ENCODE measurements at regions not wholly inside any gene's neighbourhood (a gene's known extent, or its start where the extent isn't known, plus 50 kb on each side); places are given as distances from the start of the nearest gene placed in this dataset.

DNA sequence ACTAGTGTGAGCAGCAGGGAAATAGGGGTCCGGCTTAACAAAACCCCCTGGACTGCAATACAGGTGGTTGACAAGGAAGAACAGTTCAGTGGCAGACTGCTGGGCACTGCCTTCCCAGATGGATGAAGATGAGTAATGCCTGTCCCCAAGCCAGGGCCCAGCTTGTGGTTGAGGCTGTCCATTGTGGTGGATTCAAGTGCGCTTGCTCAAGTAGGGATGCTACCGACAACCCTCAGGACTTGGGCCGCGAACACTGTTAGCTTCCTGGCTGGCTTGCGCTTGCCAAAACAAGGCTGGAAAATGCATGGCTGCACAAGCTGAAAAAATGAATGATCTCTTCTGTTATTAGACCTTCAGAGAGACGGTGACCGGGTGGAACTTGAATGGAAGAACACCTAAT is 116.1 kb upstream of the ACBD5 start:
- no peaks in the 10 kb centered on the region for H3K27me3 ChIP-seq (ENCODE audit: insufficient read depth, low read length)
- H3K23ac ChIP-seq (ENCODE audit: insufficient read length, low read depth, low read length) = no peak overlapping the region
- WGBS (ENCODE audit: extremely low coverage, insufficient read length, low lambda C conversion rate) = no CpG with 5 or more reads among the region's 8 CpGs
- H4K91ac ChIP-seq (ENCODE audit: insufficient read length, low read depth, low read length) = no peak overlapping the region
- no peaks in the 10 kb centered on the region for H4K20me1 ChIP-seq (ENCODE audit: control insufficient read depth, insufficient read depth, insufficient read length)
- H2BK20ac ChIP-seq (ENCODE audit: low read depth, low read length, poor library complexity, severe bottlenecking) = no peak overlapping the region
- no peak overlapping the region for H3K18ac ChIP-seq (ENCODE audit: insufficient read length, low read depth, low read length)
- H3K4me1 ChIP-seq (ENCODE audit: insufficient read depth, low read length) = no peaks in the 10 kb centered on the region
- DNase-seq = no peak
- Mint-ChIP-seq H3K27me3 (ENCODE audit: low read depth) (no peaks in the 10 kb centered on the region), H3K9me3 (no peaks in the 10 kb centered on the region), H3K27ac (no peak overlapping the region), H3K4me3 (no peak overlapping the region), H3K36me3 (ENCODE audit: insufficient read depth in 1 of 3, low read depth in 3 of 3) (no peaks in the 10 kb centered on the region), H3K4me1 (peaks cover 10 to 11% of the 10 kb centered on the region in 2 experiments)
- H3K79me1 ChIP-seq (ENCODE audit: insufficient read depth, low read depth, low read length, poor library complexity, severe bottlenecking) = no peaks in the 10 kb centered on the region
- H2AFZ ChIP-seq (ENCODE audit: low read length) = no peak overlapping the region
- H3K79me2 ChIP-seq (ENCODE audit: insufficient read depth, low read length) = no peaks in the 10 kb centered on the region
- no peak overlapping the region for H4K5ac ChIP-seq (ENCODE audit: insufficient read length, low read depth, low read length)
- no peak overlapping the region for H3K14ac ChIP-seq (ENCODE audit: insufficient read depth, low read length)
- no peak overlapping the region for H2AK5ac ChIP-seq (ENCODE audit: insufficient read length, low read length)
- no peak overlapping the region for H2BK15ac ChIP-seq (ENCODE audit: low read depth, low read length)
- H2BK120ac ChIP-seq (ENCODE audit: low read depth, low read length, poor library complexity, severe bottlenecking) = no peak overlapping the region
- TF ChIP-seq, protein P1, sequence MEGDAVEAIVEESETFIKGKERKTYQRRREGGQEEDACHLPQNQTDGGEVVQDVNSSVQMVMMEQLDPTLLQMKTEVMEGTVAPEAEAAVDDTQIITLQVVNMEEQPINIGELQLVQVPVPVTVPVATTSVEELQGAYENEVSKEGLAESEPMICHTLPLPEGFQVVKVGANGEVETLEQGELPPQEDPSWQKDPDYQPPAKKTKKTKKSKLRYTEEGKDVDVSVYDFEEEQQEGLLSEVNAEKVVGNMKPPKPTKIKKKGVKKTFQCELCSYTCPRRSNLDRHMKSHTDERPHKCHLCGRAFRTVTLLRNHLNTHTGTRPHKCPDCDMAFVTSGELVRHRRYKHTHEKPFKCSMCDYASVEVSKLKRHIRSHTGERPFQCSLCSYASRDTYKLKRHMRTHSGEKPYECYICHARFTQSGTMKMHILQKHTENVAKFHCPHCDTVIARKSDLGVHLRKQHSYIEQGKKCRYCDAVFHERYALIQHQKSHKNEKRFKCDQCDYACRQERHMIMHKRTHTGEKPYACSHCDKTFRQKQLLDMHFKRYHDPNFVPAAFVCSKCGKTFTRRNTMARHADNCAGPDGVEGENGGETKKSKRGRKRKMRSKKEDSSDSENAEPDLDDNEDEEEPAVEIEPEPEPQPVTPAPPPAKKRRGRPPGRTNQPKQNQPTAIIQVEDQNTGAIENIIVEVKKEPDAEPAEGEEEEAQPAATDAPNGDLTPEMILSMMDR (conservative IDR thresholded peaks at IDR 0.05) = no peak
- H2BK12ac ChIP-seq (ENCODE audit: insufficient read length, low read depth, low read length) = no peak overlapping the region
- H3K4me2 ChIP-seq (ENCODE audit: insufficient read depth, insufficient read length, low read length) = no peak overlapping the region
- H2BK5ac ChIP-seq (ENCODE audit: insufficient read length, low read length) = no peak overlapping the region
- H3K9ac ChIP-seq (ENCODE audit: extremely low read depth, insufficient read length, low read length) = no peak overlapping the region
- no peak overlapping the region for H3K4ac ChIP-seq (ENCODE audit: low read depth, low read length)
- no peak overlapping the region for H3K27ac ChIP-seq (ENCODE audit: insufficient read length, low read depth, low read length)
- no peak overlapping the region for H4K8ac ChIP-seq (replicated peaks; ENCODE audit: insufficient read length, low read depth, low read length)
- H3K9me3 ChIP-seq (ENCODE audit: control insufficient read depth, low read depth, low read length) = no peaks in the 10 kb centered on the region
- no peak overlapping the region for H3K56ac ChIP-seq (ENCODE audit: insufficient read length, low read depth, low read length)
- H3K23me2 ChIP-seq (ENCODE audit: insufficient read length, low read depth, low read length, poor library complexity, severe bottlenecking) = no peaks in the 10 kb centered on the region
- no peak overlapping the region for H3T11ph ChIP-seq (ENCODE audit: low read length)
